Left cardiac atrium (tissue), 4 donors: ENCODE measurements at regions not wholly inside any gene's neighbourhood (a gene's known extent, or its start where the extent isn't known, plus 50 kb on each side); places are given as distances from the start of the nearest gene placed in this dataset.

Source experiments
- ATAC-seq, 2 donors: fragments of 200-7000 bp; cut with Tn5 transposase; one replicate each; pipeline ENCODE4 v1.9.1; 2020; ENCODE audit warnings: mild to moderate bottlenecking in 2 of 2, moderate library complexity in 2 of 2
- DNase-seq: peaks from one replicate; pipeline ENCODE4 v3.0.0-alpha.2; 2020
- intact Hi-C, 2 donors: fragments of 100-400 bp; cut with DNase I; formaldehyde crosslinking; loops; one replicate each; pipeline versions ENCODE4 v1.14.1 to v1.15.1; 2022 to 2023
- donor health status: DM: no; HTN: yes; CAD: no.
- donor health status: DM: no; HTN: yes; CAD: no; lungs with severe emphysema.
- donor health status: DM: yes; HTN: yes; CAD: no.
- donor health status: Dilated cardiomyopathy.

GRCh38 chr1:212218911-212219310 is 66.3 kb upstream of the PPP2R5A start:
- ATAC-seq = no peak

DNA sequence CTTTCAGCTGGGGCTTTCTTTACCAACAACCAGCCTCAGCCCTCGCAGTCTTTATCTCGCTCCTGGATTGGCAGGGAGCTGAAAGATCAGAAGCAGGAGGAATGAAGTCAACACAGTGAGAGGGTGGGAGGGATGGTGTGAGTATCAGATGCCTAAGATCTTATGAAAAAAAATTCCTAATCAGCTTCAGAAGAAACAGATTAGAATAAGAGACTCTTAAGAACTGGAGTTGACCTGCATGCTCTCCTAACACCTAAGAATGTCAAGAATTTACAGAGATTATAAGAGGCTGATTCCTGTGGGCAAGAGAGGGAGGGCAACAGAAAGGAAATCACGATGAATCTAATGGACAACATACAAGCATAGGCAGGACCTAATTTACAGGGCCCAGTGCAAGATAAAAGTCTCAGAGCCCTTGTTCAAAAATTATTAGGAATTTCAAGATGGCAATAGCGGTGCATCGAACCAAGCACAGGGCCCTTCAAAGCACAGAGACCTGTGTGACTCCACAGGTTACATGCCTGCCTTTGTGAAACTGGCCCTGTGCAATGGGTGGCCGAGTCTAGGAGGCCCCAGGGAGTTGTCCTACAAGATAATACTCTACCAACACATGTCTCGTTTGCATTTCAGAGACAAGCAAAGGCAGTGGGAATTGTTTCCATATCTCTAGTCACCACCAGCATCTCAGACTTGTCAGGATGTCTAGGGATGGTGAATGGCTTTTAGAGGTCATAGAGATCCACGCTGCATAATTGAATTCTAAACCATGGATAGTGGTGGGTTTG is 65.3 kb upstream of the PPP2R5A start:
- intact Hi-C loops = no loop called here
- peak in 1 of 2 donors; percentile 76 for ATAC-seq
- DNase-seq = no peak

More at GRCh38 chr1:212218911-212219310, 66.3 kb upstream of the PPP2R5A start:
- intact Hi-C loops = no loop called here
- DNase-seq = no peak

DNA sequence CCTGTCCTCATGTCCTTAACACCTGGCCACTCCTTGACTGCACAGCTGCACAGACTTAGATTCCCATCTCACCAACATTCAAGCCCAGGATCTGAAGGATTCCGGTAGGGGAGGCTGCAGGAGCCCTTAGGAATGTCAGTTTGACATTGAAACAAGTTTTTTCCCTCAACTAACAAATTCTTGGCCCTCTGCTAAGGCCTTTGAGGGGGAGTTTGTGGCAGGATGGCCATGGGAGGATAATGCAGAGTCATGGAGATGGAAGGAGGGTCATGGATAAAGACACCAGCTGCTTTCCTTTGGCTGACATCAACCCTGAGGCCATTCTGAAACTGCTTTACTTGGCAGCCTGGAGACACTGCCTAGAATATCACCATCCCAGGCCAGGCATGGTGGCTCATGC is 63.4 kb upstream of the PPP2R5A start:
- DNase-seq = no peak
- ATAC-seq = no peak
- intact Hi-C loops = no loop called here

GRCh38 chr1:212224102-212224501 is 61.1 kb upstream of the PPP2R5A start:
- DNase-seq (no peak), ATAC-seq (no peak)
- intact Hi-C loops = loop anchor here in 1 of 2 donors (2.0 kb wide), 1 partner anchor 49 kb away; no protein-coding TSS in a partner anchor

- intact Hi-C loops = loop anchor here in 1 of 2 donors (2.0 kb wide), 1 partner anchor 51 kb away; no protein-coding TSS in a partner anchor
- DNase-seq (no peak), ATAC-seq (peak in 1 of 2 donors; percentile 28)
These were observed 59.8 kb upstream of the PPP2R5A start for GRCh38 chr1:212225416-212225815.

GRCh38 chr1:212225871-212226302 is 59.3 kb upstream of the PPP2R5A start:
- intact Hi-C loops = loop anchor here in 1 of 2 donors (2.0 kb wide), 1 partner anchor 51 kb away; no protein-coding TSS in a partner anchor
- ATAC-seq = peak in 1 of 2 donors; percentile 51

DNA sequence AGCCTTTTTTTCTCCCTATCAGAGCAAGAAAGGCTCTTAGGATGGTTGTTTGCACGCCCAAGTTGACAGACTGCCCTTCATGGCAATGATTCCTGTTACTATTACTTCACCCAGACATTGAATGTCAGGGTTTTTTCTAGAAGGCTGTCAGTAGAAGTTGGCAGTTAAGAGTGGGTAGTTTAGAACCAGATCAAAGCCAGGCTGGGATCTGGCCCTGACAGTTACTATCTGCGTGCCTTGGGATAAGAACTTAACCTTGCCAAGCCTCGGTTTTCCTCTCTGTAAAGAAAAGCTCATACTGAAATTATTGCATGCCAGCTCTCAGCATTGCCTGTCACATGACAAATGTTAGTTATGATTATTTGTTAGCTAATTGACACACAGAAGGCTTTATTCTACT is 58.7 kb upstream of the PPP2R5A start:
- peak; percentile 13 to 49 for ATAC-seq
- DNase-seq = no peak
- intact Hi-C loops = no loop called here

More at GRCh38 chr1:212225871-212226302, 59.3 kb upstream of the PPP2R5A start:
- no peak for DNase-seq

- ATAC-seq = no peak
- DNase-seq = no peak
- intact Hi-C loops = no loop called here
These were observed 57.1 kb upstream of the PPP2R5A start for GRCh38 chr1:212228076-212228475.

DNA sequence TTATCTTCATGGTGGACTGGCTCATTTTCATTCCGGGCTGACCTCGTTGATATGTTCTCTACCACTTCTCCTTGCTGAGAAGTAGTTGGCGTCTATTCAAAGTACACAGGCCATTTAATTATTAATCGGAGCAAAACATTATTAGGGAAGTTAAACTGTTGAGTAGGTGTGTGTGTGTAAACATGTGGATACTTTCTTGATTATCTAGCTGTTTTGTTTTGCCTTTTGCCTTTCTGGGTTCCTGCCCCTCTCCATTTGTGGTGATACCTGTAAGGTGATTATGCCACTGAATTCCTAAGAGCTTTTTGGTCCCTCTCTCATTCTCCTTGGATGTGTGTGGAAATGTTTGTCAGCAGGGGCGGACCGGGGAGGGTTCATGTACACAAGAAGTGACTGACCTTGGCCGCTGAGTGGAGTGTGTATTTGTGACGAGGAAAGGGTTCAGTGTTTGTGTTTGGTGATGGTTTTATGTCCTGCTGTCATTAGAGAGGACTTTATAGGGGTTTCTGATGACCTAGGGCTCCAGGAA is 56.6 kb upstream of the PPP2R5A start:
- intact Hi-C loops = no loop called here
- ATAC-seq (no peak), DNase-seq (no peak)

- intact Hi-C loops = loop anchor here in 1 of 2 donors (5.0 kb wide), 1 partner anchor 58 kb away; the partner anchor contains the start of gene PPP2R5A
- ATAC-seq (no peak), DNase-seq (no peak)
These were observed 55.6 kb upstream of the PPP2R5A start for GRCh38 chr1:212229654-212230053.

DNA sequence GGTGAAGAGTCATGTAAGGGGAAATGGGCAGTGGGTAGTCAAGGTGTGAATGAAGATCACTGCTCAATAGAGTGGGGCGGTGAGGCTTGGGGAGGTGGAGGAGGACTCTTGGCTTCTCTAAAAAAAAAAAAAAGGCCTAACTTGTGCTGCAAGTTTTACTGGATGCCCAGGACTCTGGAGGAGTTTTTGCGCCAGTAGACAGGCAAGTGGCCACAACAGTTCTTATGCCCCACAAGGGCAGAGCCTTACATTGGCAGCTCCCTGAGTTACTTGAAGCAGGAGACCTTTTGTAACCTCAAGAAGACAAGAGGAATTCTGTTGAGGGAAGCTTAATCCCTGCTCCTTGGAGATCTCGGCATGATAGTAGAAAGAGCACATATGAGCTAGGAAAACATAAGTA is 54.9 kb upstream of the PPP2R5A start:
- intact Hi-C loops = loop anchor here in 1 of 2 donors (5.0 kb wide), 1 partner anchor 57 kb away; the partner anchor contains the start of gene PPP2R5A

DNA sequence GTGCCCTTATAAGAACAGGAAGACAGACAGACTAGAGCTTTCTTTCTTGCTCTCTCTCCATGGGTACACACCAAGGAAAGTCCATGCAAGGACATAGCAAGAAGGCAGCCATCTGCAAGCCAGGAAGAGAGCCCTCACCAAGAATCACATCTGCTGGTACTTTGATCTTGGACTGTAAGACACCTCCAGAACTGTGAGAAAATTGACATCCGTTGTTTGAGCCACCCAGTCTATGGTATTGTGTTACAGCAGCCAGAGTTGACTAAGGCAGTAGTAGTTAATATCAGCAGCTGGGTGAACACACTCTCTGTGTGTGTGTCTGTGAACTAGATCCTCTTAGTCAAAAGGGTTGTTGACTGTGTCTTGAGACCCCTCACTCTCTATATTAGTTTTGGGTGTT is 53.8 kb upstream of the PPP2R5A start:
- ATAC-seq (no peak), DNase-seq (no peak)
- intact Hi-C loops = loop anchor here in 1 of 2 donors (5.0 kb wide), 1 partner anchor 56 kb away; the partner anchor contains the start of gene PPP2R5A

More for the DNA sequence above, 54.9 kb upstream of the PPP2R5A start:
- DNase-seq (no peak), ATAC-seq (no peak)

DNA sequence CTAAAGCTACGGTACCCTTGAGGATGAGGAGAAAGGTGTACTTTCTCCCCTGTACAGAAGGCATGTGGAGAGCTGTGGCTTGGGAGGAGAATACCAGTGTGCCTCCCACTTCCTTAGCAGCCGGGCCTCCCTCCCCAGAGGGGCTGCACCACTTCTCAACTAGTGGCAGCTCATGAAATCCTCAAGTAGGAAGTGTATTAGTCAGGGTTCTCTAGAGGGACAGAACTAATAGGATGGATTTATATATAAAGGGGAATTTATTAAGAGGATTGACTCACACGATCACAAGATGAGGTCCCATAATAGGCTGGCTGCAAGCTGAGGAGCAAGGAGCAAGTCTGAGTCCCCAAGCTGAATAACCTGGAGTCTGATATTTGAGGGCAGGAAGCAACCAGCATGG is 53.1 kb upstream of the PPP2R5A start:
- intact Hi-C loops = loop anchor here in 1 of 2 donors (5.0 kb wide), 1 partner anchor 55 kb away; the partner anchor contains the start of gene PPP2R5A
- DNase-seq (no peak), ATAC-seq (no peak)

- DNase-seq (no peak), ATAC-seq (peak in 1 of 2 donors; percentile 25)
- intact Hi-C loops = loop anchor here in 1 of 2 donors (5.0 kb wide), 1 partner anchor 54 kb away; the partner anchor contains the start of gene PPP2R5A
These were observed 51.9 kb upstream of the PPP2R5A start for GRCh38 chr1:212233321-212233720.

GRCh38 chr1:212234431-212235395 is 50.5 kb upstream of the PPP2R5A start:
- ATAC-seq (peak; percentile 97 to 99), DNase-seq (peak; percentile 54)
- intact Hi-C loops = loop anchor here in 1 of 2 donors (5.0 kb wide), 1 partner anchor 53 kb away; the partner anchor contains the start of gene PPP2R5A
